SIG-M5 treated with dmso at 0.1 percent for 504 hours (cell line): ENCODE measurements at regions not wholly inside any gene's neighbourhood (a gene's known extent, or its start where the extent isn't known, plus 50 kb on each side); places are given as distances from the start of the nearest gene placed in this dataset.

Source experiments
- DNase-seq: peaks from one replicate; lab custom pipeline; 2025; ENCODE audit not compliant: unreplicated experiment; lab: John Stamatoyannopoulos, UW

- DNase-seq: no peak
Observed at GRCh38 chr2:104584393-104584792, 269.5 kb upstream of the POU3F3 start.

- DNase-seq: no peak
Observed at GRCh38 chr2:104595576-104595975, 258.3 kb upstream of the POU3F3 start.

- DNase-seq: no peak
Observed at GRCh38 chr2:104597942-104598341, 256.0 kb upstream of the POU3F3 start.

GRCh38 chr2:104598636-104599035 lies 255.3 kb upstream of the POU3F3 start:
- DNase-seq: no peak

- DNase-seq: peak; percentile 27
Observed at GRCh38 chr2:104599787-104600510, 254.0 kb upstream of the POU3F3 start.

GRCh38 chr2:104606056-104606455 lies 247.9 kb upstream of the POU3F3 start:
- no peak for DNase-seq

GRCh38 chr2:104616856-104617255 lies 237.1 kb upstream of the POU3F3 start:
- no peak for DNase-seq

- no peak for DNase-seq
Observed at GRCh38 chr2:104620801-104621200, 233.1 kb upstream of the POU3F3 start.

GRCh38 chr2:104635608-104636007 lies 218.3 kb upstream of the POU3F3 start:
- no peak for DNase-seq

GRCh38 chr2:104638190-104638858 lies 215.6 kb upstream of the POU3F3 start:
- no peak for DNase-seq

GRCh38 chr2:104638859-104639202 lies 215.1 kb upstream of the POU3F3 start:
- no peak for DNase-seq

GRCh38 chr2:104641786-104642185 lies 212.1 kb upstream of the POU3F3 start:
- no peak for DNase-seq

GRCh38 chr2:104648376-104648775 lies 205.5 kb upstream of the POU3F3 start:
- DNase-seq: no peak

GRCh38 chr2:104649866-104650265 lies 204.0 kb upstream of the POU3F3 start:
- DNase-seq: no peak

GRCh38 chr2:104650405-104650996 lies 203.4 kb upstream of the POU3F3 start:
- no peak for DNase-seq

- DNase-seq: no peak
Observed at GRCh38 chr2:104654811-104655210, 199.1 kb upstream of the POU3F3 start.

- no peak for DNase-seq
Observed at GRCh38 chr2:104656571-104657163, 197.2 kb upstream of the POU3F3 start.

GRCh38 chr2:104658144-104658835 lies 195.6 kb upstream of the POU3F3 start:
- no peak for DNase-seq

- DNase-seq: no peak
Observed at GRCh38 chr2:104658904-104659591, 194.9 kb upstream of the POU3F3 start.

- no peak for DNase-seq
Observed at GRCh38 chr2:104660991-104661390, 192.9 kb upstream of the POU3F3 start.

GRCh38 chr2:104664672-104665071 lies 189.2 kb upstream of the POU3F3 start:
- no peak for DNase-seq
